ENCODE measurements at regions not wholly inside any gene's neighbourhood (a gene's known extent, or its start where the extent isn't known, plus 50 kb on each side); places are given as distances from the start of the nearest gene placed in this dataset.

GRCh38 chr10:71086439-71087080, 125.8 kb upstream of the UNC5B start:
- DNase-seq: no peak
- no peaks in the 10 kb centered on the region for H3K36me3 ChIP-seq (replicated peaks in 1 of 2; ENCODE audit: control insufficient read depth in 1 of 2, insufficient read depth in 2 of 2, low read length in 1 of 2)
- H4K20me1 ChIP-seq (ENCODE audit: insufficient read depth): no peaks in the 10 kb centered on the region
- peaks cover 0 to 6% of the 10 kb centered on the region in 2 experiments; a peak in 1 of 4 replicates for H3K4me1 ChIP-seq (ENCODE audit: control insufficient read depth in 1 of 2, insufficient read depth in 2 of 2, low read depth in 1 of 2, low read length in 1 of 2)
- no peaks in the 10 kb centered on the region for H3K79me2 ChIP-seq (ENCODE audit: insufficient read depth)
- H3K9ac ChIP-seq: no peak overlapping the region
- no peak overlapping the region for H3K4me2 ChIP-seq
- H3K9me3 ChIP-seq: no peaks in the 10 kb centered on the region
- no peaks in the 10 kb centered on the region for H3K9me2 ChIP-seq
- no peak overlapping the region for H3K4me3 ChIP-seq (ENCODE audit: low read depth in 2 of 2, low read length in 1 of 2)
- H3F3A ChIP-seq (replicated peaks; ENCODE audit: insufficient read depth): no peaks in the 10 kb centered on the region
- H3K27ac ChIP-seq (ENCODE audit: low read depth in 2 of 2, low read length in 1 of 2): no peak overlapping the region
- no peak overlapping the region for H2AFZ ChIP-seq (ENCODE audit: low read depth)
- H3K27me3 ChIP-seq (ENCODE audit: insufficient read depth): peaks cover 14% of the 10 kb centered on the region; the same call in 1 of the 2 replicates
- WGBS (ENCODE audit: low lambda C conversion rate): 52% methylated on average over 11 of the region's 11 CpGs
- ChIA-PET CTCF (interaction anchor here (1.0 to 1.3 kb wide), 2 partner anchors 115 to 183 kb away, joined by 3 to 4 read pairs; no protein-coding TSS in a partner anchor), POLR2A (no interaction called here)
- TF ChIP-seq FOXJ3 (CRISPR knock-in tag; IDR thresholded peaks at IDR 0.05) (no peak), EP300 (IDR thresholded peaks at IDR 0.05; ENCODE audit: borderline replicate concordance in 1 of 2, low read depth in 1 of 2, low read length in 1 of 2) (no peak), CHD2 (IDR thresholded peaks at IDR 0.05; ENCODE audit: low read length, partially characterized antibody) (no peak), SMC3 (IDR thresholded peaks at IDR 0.05; ENCODE audit: low read depth, low read length) (no peak), SIN3A (IDR thresholded peaks at IDR 0.05; ENCODE audit: borderline replicate concordance, low read depth, low read length) (no peak), TAF1 (IDR thresholded peaks at IDR 0.05; ENCODE audit: borderline replicate concordance, low read depth, low read length) (no peak), NRF1 (IDR thresholded peaks at IDR 0.05; ENCODE audit: low read depth, low read length) (no peak), USF2 (IDR thresholded peaks at IDR 0.05; ENCODE audit: borderline replicate concordance, low read depth, low read length) (no peak), CTCF (IDR thresholded peaks at IDR 0.05) (no peak), NFIC (IDR thresholded peaks at IDR 0.05; ENCODE audit: borderline replicate concordance) (no peak), POLR2AphosphoS5 (IDR thresholded peaks at IDR 0.05; ENCODE audit: low read depth, low read length) (no peak), ZBTB33 (IDR thresholded peaks at IDR 0.05; ENCODE audit: borderline replicate concordance, low read depth) (no peak), EZH2phosphoT487 (IDR thresholded peaks at IDR 0.05; ENCODE audit: borderline replicate concordance, low read depth) (no peak), ELF1 (IDR thresholded peaks at IDR 0.05) (no peak)
- TF ChIP-seq, protein P1, sequence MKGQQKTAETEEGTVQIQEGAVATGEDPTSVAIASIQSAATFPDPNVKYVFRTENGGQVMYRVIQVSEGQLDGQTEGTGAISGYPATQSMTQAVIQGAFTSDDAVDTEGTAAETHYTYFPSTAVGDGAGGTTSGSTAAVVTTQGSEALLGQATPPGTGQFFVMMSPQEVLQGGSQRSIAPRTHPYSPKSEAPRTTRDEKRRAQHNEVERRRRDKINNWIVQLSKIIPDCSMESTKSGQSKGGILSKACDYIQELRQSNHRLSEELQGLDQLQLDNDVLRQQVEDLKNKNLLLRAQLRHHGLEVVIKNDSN (IDR thresholded peaks at IDR 0.05; ENCODE audit: borderline replicate concordance, low read depth): no peak
